BJ (cell line): ENCODE measurements at regions not wholly inside any gene's neighbourhood (a gene's known extent, or its start where the extent isn't known, plus 50 kb on each side); places are given as distances from the start of the nearest gene placed in this dataset.

ENCODE experiments used
- CTCF ChIA-PET: fragments of 350-600 bp; formaldehyde crosslinking; extraction: SDS; loops from one replicate; lab custom pipeline; 2021; ENCODE audit warnings: antibody characterized with exemption, inconsistent platforms; lab: Yijun Ruan, JAX
- POLR2A ChIA-PET: fragments of 300-600 bp; sonication (Branson Sonifier 250); formaldehyde crosslinking; extraction: SDS; loops from one replicate; lab custom pipeline; 2021; ENCODE audit warnings: antibody characterized with exemption; lab: Charles Lee
- DNase-seq: peaks from one replicate; pipeline ENCODE4 v3.0.0-alpha.2; 2011; ENCODE audit warnings: low read depth
- H3K27me3 ChIP-seq: 2 replicates; pipeline ENCODE4 v1.6.0; 2011; ENCODE audit warnings: low read length; ENCODE audit not compliant: control insufficient read depth, insufficient read depth
- H3K36me3 ChIP-seq: 2 replicates; pipeline ENCODE4 v1.5.1; 2011; ENCODE audit warnings: low read length; ENCODE audit not compliant: control insufficient read depth, insufficient read depth
- H3K4me3 ChIP-seq: 2 replicates; pipeline ENCODE4 v1.5.1; 2011; ENCODE audit warnings: low read depth, mild to moderate bottlenecking, control low read depth, low read length
- TF ChIP-seq, protein P1 (sequence below): IDR thresholded peaks from 2 replicates; pipeline ENCODE4 v1.5.1; 2011; ENCODE audit warnings: low read depth, mild to moderate bottlenecking, control low read depth, inconsistent platforms, low read length, moderate library complexity; ENCODE audit not compliant: insufficient read depth

DNA sequence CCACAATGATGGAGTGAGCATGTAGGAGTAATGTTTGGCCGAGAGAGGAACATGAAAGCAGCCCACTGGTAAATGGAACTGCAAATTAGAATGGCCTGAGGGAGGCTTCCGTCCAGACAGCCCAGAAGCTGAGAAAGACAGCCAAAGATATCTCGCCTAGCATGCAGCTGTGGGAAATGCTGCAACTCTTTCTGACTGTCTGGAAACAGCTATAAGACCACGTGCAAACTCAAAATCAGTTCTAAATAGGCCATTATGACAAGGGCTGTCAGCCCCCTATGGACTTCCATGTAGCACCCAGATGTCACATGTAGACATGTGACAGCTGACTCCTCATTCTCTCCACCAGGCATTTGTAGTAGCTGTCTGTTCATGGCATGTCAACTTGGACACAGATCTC lies 62.9 kb upstream of the ATP1A1 start:
- no peak overlapping the region for H3K4me3 ChIP-seq
- CTCF ChIA-PET = interaction anchor here (1.3 kb wide), 1 partner anchor 12 kb away, joined by 3 read pairs; no protein-coding TSS in a partner anchor
- TF ChIP-seq, protein P1, sequence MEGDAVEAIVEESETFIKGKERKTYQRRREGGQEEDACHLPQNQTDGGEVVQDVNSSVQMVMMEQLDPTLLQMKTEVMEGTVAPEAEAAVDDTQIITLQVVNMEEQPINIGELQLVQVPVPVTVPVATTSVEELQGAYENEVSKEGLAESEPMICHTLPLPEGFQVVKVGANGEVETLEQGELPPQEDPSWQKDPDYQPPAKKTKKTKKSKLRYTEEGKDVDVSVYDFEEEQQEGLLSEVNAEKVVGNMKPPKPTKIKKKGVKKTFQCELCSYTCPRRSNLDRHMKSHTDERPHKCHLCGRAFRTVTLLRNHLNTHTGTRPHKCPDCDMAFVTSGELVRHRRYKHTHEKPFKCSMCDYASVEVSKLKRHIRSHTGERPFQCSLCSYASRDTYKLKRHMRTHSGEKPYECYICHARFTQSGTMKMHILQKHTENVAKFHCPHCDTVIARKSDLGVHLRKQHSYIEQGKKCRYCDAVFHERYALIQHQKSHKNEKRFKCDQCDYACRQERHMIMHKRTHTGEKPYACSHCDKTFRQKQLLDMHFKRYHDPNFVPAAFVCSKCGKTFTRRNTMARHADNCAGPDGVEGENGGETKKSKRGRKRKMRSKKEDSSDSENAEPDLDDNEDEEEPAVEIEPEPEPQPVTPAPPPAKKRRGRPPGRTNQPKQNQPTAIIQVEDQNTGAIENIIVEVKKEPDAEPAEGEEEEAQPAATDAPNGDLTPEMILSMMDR = no peak
- POLR2A ChIA-PET = no interaction called here
- H3K27me3 ChIP-seq = no peaks in the 10 kb centered on the region
- H3K36me3 ChIP-seq = no peaks in the 10 kb centered on the region
- no peak for DNase-seq

GRCh38 chr1:116311193-116311592 lies 61.9 kb upstream of the ATP1A1 start:
- no peak for DNase-seq
- POLR2A ChIA-PET = no interaction called here
- Histone ChIP-seq H3K27me3 (no peaks in the 10 kb centered on the region), H3K36me3 (no peaks in the 10 kb centered on the region), H3K4me3 (no peak overlapping the region)
- TF ChIP-seq, protein P1 = no peak
- CTCF ChIA-PET = interaction anchor here (0.6 to 1.3 kb wide), 3 partner anchors 11 to 172 kb away, joined by 3 to 4 read pairs (median 3); no protein-coding TSS in a partner anchor

DNA sequence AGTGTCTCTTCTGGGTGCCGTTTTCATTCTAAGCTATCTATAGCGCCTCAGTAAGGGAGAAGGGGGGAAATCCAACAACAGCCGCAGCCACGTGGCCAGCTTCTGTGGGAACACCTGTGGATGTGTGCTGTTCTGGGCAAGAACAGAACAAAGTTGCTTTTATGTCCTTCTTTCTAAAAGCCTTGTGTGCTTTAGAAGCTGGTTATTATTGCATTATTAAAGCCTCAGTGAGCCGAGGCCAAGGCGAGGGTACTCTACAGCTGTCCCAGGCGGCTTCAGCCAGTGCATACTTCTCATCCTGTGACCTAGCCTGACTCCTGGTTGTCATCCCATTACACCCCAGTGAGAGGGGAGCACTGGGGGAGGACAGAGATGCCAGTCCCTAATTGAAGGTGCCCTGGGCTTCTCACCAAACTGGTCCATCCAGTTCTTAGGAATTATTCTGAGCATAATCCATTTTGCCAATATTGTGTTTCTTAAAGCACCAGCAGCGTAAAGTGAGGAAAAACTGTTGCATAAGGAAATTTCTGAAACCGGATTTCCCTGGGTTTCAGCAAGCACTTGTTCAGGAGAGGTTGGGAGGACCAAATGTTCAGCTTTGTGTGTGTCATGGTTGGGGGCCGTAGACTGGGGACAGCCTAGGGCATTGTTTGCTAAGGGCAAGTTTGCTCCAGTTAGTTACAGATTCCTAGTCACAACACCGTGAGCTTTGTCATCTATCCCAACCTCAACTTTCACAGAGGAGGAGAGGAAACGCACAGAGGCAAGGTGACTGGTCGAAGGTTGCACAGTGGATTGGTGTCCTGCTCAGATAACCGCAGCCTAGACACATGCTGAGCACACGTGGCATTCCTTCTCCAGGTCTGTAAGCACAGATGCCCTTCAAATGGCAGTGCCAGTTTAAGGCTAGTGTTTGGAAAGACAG lies 61.0 kb upstream of the ATP1A1 start:
- DNase-seq = no peak
- Histone ChIP-seq H3K27me3 (no peaks in the 10 kb centered on the region), H3K36me3 (no peaks in the 10 kb centered on the region), H3K4me3 (no peak overlapping the region)
- CTCF ChIA-PET = interaction anchor here (0.6 to 2.5 kb wide), 3 partner anchors 12 to 173 kb away, joined by 3 to 6 read pairs (median 3); no protein-coding TSS in a partner anchor
- POLR2A ChIA-PET = no interaction called here
- TF ChIP-seq, protein P1 = no peak

- no peak overlapping the region for H3K4me3 ChIP-seq
- DNase-seq = no peak
- H3K27me3 ChIP-seq = no peaks in the 10 kb centered on the region
- TF ChIP-seq, protein P1 = no peak
- ChIA-PET POLR2A (no interaction called here), CTCF (interaction anchor here (0.6 to 2.5 kb wide), 2 partner anchors 73 to 172 kb away, joined by 3 to 6 read pairs; no protein-coding TSS in a partner anchor)
- H3K36me3 ChIP-seq = no peaks in the 10 kb centered on the region
These were observed 60.4 kb upstream of the ATP1A1 start for GRCh38 chr1:116312681-116313069.

DNA sequence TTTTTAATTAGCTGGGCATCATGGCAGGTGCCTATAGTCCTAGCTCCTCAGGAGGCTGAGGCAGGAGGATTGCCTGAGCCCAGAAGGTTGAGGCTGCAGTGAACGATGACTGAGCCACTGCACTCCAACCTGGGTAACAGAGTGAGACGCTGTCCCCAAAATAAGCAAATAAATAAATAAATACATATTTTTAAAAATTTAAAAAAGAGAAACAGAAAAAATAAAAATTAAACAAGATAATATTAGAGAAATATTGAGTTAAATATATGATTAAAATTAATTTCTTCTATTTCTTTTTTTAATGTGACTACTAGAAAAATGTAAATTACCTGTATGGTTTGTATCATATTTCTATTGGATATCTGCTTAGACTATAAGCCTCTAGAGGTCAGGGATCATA lies 59.3 kb upstream of the ATP1A1 start:
- no peaks in the 10 kb centered on the region for H3K36me3 ChIP-seq
- TF ChIP-seq, protein P1 = no peak
- no peaks in the 10 kb centered on the region for H3K27me3 ChIP-seq
- DNase-seq = no peak
- no peak overlapping the region for H3K4me3 ChIP-seq
- ChIA-PET POLR2A (no interaction called here), CTCF (interaction anchor here (2.5 kb wide), 1 partner anchor 171 kb away, joined by 6 read pairs; no protein-coding TSS in a partner anchor)
